ENCODE measurements at regions not wholly inside any gene's neighbourhood (a gene's known extent, or its start where the extent isn't known, plus 50 kb on each side); places are given as distances from the start of the nearest gene placed in this dataset.
"Not testable (repeated sequence)": the region's sequence is repeated elsewhere in the genome, so short reads cannot be mapped to it uniquely, and the experiment has no call there.

DNA sequence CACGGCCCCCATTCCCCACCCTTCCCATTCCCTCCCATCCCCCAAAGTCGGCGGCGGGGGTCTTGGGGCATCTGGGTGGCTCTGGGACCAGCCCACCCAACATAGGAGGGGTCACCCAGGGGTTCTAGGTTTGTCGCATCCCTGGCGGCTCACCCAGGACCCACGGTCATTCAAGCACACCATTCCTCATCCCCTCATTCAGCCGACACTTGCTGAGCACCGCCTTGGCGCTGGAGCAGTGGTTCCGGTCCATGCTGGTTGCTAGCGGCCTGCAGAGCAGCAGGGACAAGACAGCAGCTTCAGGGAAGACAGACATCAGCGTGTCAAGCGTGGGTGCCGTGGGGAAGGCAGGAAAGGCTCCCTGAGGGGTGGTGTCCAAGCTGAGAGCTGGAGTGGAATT is 50.5 kb upstream of the OTOS start:
- no peak for DNase-seq

DNA sequence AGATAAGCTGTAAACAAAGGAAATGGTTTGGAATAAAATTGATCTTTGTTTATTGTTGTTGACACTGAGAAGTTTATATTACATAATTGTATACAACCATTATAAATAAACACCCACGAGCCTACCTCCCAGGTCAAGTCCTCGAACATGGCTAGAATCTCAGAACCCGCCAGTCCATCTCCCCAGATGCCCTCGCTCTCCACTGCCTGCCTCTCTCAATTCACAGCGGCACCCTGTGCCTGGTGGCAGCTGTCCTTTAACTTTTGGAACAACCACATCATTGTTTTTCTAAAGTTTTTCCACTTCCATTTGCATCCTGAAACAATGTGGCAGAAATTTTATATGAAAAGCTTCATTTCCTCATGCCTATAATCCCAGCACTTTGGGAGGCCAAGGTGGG is 52.2 kb upstream of the OTOS start:
- DNase-seq: no peak

DNA sequence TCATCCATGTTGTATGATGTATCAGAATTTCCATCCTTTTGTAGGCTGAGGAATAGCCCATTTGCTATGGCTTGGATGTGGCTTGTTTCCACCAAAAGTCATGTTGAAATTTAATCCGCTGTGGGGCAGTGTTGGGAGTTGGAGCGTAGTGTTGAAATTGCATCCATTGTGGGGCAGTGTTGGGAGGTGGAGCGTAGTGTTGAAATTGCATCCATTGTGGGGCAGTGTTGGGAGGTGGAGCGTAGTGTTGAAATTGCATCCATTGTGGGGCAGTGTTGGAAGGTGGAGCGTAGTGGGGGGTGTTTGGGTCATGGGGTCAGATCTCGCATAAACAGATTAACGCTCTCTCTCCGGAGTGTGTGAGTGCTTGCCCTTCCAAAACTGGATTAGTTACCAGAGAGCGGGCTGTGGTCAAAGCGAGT is 53.9 kb upstream of the OTOS start:
- DNase-seq: not testable (repeated sequence)

DNA sequence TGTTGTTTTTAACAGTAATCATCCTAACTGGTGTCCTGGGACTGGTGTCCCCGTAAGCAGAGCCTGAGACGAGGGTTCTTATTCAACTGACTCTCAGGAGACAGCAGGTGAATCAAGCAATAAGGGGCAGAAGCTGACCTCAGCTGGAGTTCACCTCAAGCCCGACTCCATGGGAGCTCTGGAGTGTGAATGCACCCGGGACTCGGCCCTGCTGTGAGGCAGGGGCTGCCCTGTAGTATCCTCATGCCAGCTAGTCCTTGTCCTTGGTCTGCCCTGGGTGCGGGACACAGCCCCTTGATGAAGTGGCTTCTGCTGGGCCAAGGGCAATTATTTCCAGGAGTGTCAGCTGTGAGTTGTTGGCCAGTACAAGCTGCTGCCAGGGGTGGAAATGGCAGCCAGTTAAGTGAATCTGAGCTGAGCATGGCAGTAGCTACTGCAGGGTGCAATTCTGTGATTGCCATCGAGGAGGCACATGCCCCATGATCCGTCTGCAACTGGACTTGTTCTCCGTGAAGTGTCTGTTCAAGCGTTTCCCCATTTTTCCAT is 54.9 kb upstream of the OTOS start:
- no peak for DNase-seq

DNA sequence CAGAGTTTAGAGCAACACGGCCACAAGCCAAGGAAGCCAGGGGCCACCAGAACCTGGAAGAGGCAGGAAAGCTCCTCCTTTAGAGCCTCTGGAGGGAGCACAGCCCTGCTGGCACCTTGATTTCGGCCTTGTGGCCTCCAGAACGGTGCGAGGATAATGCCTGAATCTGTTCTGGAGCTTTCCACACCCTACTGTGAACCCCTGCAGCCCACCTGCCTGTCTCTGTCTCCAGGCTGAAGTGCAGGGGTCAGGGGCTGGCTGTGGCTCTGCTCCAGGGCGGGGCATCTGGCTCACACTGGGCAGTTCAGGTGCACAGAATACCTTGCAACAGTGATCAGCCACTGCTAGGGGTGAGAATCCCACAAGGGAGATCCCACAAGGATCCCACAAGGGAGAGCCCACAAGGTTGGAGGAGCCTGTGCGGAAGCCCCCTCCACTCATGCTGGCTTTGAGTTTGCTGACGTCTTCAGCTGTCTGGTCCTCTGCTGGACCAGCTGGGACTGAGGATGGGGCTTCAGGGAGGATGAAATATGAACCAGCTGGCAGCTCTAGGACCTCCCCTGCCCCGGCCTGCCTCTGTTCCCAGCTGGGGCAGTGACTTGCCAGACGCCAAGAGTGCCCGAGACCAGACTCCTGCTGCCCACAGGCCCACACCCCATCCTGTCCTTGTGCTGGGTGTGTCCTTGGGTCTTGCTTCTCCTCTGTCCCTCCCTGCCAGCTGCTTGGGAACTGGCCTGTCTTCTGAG is 56.4 kb upstream of the OTOS start:
- no peak for DNase-seq

DNA sequence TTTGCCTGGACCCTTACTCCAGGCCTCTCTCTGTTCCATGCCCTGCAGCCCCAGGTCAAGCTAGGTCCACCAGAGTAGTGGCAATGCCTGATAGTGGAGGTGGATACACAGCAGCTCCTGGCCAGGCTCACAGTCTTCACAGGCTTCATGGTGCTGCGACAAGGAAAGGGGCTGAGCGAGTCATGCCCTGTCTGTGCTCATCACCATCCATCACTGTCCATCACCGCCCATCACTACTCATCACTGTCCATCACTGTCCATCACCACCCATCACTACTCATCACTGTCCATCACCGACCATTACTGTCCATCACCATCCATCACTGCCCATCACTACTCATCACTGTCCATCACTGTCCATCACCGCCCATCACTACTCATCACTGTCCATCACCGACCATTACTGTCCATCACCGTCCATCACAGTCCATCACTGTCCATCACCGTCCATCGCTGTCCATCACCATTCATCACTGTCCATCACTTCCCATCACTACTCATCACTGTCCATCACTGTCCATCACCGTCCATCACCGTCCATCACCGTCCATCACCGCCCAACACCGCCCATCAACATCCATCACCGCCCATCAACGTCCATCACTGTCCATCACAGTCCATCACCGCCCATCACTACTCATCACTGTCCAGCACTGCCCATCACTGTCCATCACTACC is 57.1 kb upstream of the OTOS start:
- DNase-seq: no peak

DNA sequence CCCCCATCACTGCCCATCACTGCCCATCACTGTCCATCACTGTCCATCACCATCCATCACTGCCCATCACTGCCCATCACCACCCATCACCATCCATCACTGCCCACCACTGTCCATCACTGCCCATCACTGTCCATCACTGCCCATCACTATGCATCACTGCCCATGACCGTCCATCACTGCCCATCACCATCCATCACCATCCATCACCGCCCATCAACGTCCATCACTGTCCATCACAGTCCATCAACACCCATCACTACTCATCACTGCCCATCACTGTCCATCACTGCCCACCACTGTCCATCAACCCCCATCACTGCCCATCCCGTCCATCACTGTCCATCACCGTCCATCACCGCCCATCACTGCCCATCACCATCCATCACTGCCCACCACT is 57.8 kb upstream of the OTOS start:
- no peak for DNase-seq

DNA sequence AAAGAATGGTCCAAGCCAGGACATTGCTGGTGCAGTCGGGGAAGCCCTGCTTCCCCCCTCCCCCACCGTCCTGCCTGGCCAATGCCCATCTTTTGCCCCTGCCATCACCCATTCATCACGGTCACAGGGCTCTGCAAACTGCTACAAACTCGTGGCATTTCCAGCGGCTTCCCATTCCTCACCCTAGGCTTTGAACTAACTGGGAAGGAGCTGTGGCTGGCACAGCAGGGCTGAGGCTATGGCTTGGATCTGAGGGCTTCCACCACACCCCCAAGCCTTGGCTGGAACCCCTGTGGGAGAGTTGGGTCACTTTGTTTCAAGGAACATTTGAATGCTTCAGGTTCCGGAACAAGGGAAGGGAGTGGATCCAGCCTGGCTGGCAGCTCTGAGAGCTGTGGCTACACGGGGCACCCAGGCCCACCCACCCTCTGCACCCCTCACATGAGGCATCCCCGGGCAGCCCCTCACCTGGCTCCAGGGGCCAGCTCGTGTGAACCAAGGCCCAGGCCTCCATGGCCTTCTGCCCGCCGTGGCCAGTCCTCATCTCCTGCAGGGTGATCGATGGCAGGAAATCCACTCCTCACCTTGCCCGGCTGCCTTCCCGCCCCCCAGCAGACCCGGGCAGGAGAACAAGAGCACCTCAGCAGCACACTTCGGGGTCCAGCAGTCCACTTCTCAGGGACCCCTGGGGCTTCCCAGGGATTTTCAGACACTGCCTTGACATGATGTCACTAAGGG is 58.8 kb upstream of the OTOS start:
- DNase-seq: no peak

DNA sequence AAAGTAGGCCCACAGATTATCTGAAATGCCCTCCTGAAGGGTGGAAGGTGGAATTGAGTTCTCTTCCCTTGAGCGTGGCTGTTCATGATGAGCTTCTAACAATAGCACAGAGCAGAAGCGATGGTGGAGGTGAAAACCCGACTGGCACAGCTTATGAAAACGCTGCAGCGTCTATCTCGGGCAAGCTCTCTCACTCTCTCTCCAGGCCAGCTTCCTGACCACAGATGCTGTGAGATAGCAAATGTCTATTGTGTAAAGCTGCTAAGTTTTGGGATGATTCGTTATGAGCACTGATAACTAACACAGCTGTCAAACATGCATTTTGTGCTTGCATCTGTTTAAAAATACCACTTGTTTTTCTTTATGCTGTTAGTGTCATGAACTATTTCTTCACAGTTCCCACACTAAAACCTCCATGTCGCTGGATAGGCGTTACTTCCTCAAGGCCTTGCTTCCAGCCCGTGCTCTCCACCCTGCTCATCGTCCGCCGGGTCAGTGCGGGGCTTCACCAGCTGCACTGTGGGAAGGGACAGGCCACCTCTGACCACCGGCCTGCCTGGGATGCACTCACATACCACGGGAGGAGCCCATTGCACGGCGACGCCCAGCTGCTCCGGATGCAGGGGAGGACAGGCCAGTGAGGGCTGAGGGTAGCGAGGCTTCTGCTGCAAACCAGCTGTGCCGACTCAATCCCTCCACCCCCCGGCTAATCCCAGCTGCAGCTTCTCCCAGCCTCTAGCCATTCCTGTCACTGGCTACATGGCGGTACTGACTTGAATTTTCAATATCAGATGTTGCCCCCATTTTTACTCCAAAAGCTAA is 60.0 kb upstream of the OTOS start:
- no peak for DNase-seq

DNA sequence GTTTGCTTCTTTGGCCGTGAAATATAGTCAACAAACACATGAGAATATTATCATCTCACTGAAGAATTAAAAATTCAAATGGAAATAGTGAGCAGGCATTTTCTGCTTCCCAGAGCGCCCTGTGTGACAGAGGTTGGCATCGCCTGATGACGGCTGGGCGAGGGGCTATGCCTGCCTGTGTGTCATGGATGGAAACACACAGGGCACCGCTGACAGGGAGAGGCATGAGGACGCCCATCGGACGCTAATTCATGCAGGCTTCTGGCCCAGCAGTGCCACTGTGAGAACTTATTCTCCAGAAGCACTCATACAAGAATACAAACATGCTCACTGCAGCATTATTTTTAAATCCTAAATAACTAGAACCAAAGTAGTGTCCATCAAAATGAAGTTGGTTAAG is 61.4 kb upstream of the OTOS start:
- no peak for DNase-seq

DNA sequence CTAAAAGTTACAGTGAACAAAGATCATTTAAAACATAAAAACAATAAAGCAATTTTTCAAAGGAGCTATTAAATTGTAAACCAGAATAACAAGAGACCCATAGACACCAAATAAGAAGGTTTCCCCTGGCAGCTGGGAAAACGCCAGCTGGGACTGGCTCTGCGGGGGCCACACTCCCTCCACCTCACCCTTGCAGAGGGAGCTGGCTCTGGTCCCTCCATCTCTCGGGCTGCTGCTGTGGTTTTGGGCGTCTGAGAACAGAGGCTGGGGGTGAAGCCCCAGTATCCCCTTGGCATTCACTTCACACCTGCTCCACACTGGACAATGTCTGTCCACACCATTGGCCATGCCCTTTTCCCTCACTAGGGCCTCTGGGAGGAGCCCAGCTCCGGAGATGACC is 62.1 kb upstream of the OTOS start:
- no peak for DNase-seq

DNA sequence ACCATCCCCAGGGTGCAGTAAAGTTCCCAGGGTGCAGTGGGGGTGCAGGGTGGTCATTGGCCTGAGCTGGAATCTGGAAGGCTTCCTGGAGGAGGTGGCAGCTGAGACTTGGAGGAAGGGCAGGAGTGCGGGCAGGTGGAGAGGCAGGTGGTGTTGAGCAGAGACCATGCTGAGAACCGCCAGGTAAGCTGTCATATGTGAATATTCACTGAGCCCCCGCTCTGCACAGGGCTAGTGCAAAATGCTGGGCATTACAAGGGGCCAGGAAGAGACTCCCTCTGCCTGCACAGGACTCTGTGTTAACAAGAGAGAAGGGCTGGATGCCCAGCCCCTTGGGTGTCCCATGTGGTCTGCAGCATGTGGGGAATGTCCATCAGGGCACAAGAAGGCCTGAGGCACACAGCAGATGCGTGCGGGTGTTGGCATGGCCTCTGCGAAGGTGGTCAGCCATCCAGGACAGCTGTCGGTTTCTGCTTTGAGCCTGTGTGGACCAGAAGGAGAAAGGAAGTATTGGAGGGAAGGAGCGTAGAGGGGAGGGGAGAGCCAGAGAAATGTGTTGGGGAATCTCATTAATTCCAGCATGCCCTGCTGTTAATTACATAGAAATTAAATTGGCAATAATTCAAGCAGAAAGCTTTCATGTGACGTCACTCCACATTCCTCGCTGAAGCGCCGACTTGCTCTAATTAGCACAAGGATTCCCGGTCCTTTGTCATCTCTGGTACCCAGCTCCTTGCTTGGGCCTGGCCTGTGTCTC is 62.8 kb upstream of the OTOS start:
- DNase-seq: no peak

DNA sequence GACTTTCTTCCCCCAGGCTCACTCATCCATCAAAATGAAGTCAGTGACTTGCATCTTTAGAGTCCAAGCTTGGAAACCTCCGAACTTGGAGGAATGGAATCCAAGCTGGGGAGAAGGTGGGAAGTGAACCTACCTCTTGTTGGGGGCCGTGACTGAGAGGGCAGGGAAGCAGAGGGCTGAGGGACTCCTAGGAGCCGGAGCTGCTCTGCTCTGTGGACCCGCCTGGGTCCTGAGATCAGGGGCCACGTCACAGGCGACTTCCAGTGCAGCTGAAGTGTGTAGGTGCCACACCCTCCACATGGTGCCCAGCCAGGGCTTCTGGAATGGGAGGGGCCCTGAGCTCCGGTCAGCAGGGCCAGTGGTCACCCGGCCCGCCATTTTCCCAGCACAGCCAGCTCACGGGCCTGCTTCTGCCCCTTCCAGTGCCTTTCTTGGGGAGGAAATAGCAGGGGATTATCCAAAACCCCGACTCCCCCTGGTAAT is 63.4 kb upstream of the OTOS start:
- no peak for DNase-seq

DNA sequence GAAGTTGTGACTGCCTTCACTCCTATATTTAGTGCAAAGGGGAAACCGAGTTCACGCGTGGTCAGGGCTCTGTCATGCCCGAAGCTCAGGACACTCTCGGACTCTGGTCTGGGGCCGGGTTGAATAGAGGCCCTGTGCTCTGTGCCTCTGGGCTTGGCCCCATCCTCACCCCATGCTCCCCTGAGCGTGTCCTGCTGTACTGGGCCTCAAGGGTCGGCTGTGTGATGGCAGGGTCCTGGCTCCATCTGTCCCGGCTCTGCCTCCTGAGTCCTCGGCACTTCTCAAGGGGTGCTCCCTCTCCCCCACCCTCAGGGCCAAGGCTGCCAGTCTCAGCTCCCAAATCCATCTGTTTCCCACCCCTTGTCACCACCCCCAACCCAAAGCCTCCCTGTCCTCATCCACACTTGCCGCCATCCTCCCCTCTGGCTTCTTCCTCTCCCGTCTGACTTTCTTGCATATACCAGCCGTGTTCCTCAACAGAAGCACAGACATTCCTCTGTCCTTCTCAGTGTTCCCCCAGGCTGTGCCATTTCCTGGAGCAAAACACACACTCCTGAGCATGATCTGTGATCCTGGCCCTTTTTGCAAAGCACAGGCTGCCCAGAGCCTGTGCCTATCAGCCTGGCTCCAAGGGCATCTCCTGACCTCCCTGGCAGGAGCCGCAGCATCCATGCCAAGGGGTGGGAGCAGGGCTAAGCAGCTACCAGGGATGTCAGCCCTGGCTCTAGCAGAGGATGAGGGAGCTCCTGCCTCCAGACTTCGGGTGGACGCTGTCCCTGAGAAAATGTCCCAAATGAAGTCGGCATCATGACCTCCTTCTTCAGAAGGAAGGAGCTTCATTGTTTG is 64.2 kb upstream of the OTOS start:
- DNase-seq: no peak

DNA sequence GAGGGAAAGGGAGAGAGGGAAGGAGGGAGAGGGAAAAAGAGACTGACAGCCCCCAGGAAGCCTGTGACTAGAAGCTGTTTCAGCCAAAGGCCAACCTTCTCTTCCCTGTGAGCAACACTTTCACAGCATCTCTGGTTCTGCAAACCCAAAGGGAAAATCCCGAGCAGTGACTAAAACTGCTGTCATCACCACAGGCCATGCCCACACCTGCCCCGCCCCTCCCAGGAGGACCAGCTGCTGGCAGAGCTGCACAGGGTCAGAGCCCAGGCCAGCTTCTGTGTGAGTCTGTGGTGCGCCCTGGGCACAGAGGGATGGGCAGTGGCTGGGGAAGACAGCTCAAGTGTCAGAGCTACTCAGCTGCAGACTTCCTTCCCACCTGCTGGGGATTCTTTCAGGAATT is 64.9 kb upstream of the OTOS start:
- no peak for DNase-seq

DNA sequence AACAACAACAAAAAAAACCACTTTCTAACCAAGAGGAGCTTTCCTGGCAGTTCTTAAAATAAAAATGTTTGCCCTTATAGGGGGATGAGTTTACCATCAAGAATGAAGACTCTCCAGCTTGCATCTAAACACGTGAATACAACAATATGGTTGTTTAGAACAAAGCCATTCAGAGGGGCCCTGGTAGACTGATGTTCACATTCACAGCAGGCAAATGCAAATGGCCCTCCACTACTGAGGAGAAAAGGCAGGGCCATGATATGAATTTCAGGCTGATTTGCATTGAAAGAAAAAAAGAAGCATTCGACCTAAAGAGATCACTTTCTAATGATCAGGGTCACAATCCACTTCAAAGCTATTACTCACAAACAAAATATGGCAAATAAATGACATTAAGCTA is 65.3 kb upstream of the OTOS start:
- DNase-seq: no peak

DNA sequence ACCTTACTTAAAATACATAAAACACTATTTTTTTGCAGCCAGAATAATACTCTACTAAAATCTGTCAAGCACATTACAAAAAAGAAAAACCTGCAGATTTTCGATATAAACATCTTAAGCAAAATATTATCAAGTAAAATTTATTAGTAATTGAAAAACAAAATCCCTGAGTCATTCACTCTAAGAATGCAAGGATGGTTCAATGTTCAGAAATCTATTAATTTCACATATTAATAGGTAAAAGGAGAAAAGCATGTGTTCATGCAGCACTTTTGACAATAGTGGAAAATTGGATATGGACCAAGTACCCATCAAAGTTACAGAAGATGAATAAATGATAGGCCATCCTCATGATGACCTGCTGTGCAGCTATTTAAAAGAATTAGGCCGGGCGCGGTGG is 66.2 kb upstream of the OTOS start:
- DNase-seq: no peak

DNA sequence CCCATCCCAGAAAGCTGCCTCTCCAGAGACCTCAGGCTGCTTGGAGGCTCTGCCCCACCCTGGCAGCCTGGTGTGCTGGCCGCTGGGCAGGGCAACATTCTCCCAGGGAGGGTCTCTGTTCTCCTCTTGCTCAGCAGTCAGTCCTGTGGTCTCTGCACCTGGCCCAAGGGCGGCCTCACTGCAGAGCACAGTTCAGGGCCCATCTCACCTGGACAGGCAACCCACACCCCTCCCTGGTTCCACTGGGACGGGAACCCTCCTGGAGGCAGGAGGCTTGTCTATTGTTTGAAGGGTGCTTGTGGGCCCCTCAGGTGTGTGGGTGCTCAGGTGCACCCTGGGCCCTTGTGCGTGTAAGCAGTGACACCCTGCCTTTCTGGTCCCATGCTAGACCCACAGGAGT is 67.2 kb upstream of the OTOS start:
- no peak for DNase-seq

DNA sequence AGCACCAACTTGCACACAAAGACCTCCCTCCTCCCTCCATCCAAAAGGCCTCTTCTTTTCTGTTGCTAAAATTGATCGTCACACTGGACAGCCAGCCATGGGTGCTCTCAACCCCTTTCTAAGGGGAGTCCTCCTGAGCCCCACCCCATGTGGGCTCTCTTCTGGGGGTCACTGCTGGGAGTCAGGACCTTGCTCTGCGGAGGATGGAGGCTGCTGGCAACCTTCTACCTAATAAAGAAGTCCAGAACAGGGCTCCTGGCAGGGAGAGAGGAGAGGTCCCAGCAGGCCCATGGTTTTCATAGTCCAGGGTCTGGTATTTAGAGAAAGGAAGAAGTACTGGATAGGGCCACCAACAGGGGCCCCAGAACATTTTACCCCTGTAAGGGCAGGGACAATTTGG is 67.6 kb upstream of the OTOS start:
- no peak for DNase-seq

DNA sequence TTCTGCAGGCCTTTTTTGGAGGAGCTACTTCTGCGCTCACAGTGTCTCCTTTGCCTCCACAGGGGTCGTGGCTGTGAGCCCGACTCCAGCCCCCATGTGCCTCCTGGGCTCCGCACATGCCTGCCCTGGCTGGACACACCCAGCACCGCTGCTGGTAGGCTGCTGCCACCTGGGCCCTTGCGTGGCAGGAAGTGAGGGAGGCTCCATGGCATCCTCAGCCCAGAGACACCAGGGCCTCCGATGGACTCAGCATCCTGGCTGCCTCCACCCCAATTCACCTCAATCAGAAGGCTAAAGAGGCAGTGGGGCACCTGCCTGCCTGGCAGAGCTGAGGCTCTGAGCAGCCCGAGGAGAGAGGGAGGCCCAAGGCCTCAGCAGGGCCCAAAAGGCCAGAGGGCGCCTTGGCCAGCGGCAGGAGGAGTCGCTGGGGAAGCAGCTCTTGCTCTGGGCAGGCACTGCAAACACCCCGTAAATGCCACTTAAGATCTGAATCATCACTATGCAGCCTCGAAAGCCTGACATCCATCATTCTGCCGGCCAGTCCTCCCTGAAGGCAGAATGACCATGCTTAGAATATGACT is 68.3 kb upstream of the OTOS start:
- DNase-seq: no peak

DNA sequence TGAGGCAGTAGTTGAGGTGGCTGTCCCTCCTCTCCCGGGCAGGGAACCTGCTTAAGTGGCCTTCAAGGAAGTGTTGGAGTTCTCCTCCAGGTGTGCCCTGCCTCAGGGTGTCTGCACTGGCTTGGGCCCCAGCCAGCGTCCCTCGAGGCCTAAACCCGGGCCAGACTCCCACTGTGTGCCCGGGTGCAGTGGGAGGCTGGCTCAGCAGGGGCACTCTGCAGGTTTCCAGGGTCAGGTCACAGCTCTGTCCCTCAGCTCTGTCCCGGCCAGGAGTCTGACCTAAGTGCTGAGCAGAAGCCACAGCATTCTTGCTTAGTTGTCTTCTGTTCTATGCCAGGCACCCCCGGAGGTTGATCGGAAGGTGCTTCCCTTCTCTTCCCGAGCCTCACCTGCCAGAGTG is 69.0 kb upstream of the OTOS start:
- no peak for DNase-seq

Measured in activated CD4-positive, alpha-beta T cell treated with anti-CD3 and anti-CD28 coated beads, Interleukin-2, amount 50 U/mL, for 4 hours (primary cell).